ENCODE measurements at regions not wholly inside any gene's neighbourhood (a gene's known extent, or its start where the extent isn't known, plus 50 kb on each side); places are given as distances from the start of the nearest gene placed in this dataset.

- Mint-ChIP-seq H3K36me3 (ENCODE audit: low read depth) (no peaks in the 10 kb centered on the region), H3K27ac (no peak overlapping the region), H3K9me3 (peaks cover 3% of the 10 kb centered on the region), H3K4me1 (peaks cover 8% of the 10 kb centered on the region), H3K4me3 (no peak overlapping the region), H3K27me3 (ENCODE audit: low read depth, poor library complexity) (no peaks in the 10 kb centered on the region)
- TF ChIP-seq CTCF (IDR thresholded peaks at IDR 0.05) = no peak
- DNase-seq = no peak
Measured at GRCh38 chr10:59063491-59063890, 113.0 kb upstream of the PHYHIPL start.

GRCh38 chr10:59064080-59064692, 112.3 kb upstream of the PHYHIPL start:
- H3K4me1 Mint-ChIP-seq = peaks cover 8% of the 10 kb centered on the region
- no peak overlapping the region for H3K27ac Mint-ChIP-seq
- DNase-seq = no peak
- peaks cover 3% of the 10 kb centered on the region for H3K9me3 Mint-ChIP-seq
- no peak for TF ChIP-seq CTCF (IDR thresholded peaks at IDR 0.05)
- no peaks in the 10 kb centered on the region for H3K36me3 Mint-ChIP-seq (ENCODE audit: low read depth)
- no peak overlapping the region for H3K4me3 Mint-ChIP-seq
- no peaks in the 10 kb centered on the region for H3K27me3 Mint-ChIP-seq (ENCODE audit: low read depth, poor library complexity)

DNA sequence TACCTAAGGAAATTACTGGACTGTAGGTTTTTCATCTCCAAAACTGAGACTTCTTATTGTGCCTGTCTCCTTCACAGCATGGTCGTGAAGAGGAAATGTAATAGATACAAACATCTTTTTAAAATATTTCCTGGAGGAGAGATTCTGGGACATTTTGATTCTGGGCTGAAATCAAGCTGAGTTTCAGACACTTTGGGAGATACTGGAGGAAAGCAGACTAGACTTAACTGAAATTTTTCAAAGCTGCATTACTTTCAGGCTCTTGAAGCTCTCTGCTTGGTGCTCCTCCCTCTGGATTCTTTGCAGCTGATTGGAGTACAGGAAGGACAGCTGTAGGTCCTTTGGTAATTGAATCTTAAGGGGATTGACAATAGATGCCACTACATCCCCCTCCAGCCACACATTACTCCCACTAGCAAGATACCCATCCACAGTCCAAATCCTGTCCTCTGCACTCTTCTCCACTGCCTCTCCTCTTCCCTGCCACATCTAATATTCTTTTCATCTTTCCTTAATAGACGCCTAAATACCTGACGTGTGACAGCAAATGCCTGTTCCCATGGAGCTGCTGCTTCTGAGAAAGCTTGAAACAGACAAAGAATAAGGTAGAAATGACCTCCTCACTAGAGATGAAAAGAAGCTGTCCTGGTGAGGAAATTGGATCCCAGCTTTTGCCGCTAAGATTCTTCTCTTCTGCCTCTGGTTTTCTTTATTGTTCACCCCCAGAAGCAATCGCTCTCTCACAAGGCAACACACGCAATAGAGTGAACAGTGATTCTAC, 111.5 kb upstream of the PHYHIPL start:
- no peak for DNase-seq
- H3K27ac Mint-ChIP-seq = no peak overlapping the region
- H3K4me1 Mint-ChIP-seq = peaks cover 8% of the 10 kb centered on the region
- H3K4me3 Mint-ChIP-seq = no peak overlapping the region
- peaks cover 3% of the 10 kb centered on the region for H3K9me3 Mint-ChIP-seq
- H3K27me3 Mint-ChIP-seq (ENCODE audit: low read depth, poor library complexity) = no peaks in the 10 kb centered on the region
- H3K36me3 Mint-ChIP-seq (ENCODE audit: low read depth) = no peaks in the 10 kb centered on the region
- TF ChIP-seq CTCF (IDR thresholded peaks at IDR 0.05) = no peak

GRCh38 chr10:59068581-59069191, 107.8 kb upstream of the PHYHIPL start:
- Mint-ChIP-seq H3K9me3 (peaks cover 3% of the 10 kb centered on the region), H3K36me3 (ENCODE audit: low read depth) (no peaks in the 10 kb centered on the region), H3K27ac (no peak overlapping the region), H3K4me3 (no peak overlapping the region), H3K4me1 (peaks cover 8% of the 10 kb centered on the region), H3K27me3 (ENCODE audit: low read depth, poor library complexity) (peaks cover 5% of the 10 kb centered on the region)
- TF ChIP-seq CTCF (IDR thresholded peaks at IDR 0.05) = no peak
- DNase-seq = no peak

- no peak overlapping the region for H3K4me3 Mint-ChIP-seq
- H3K4me1 Mint-ChIP-seq = no peaks in the 10 kb centered on the region
- no peaks in the 10 kb centered on the region for H3K36me3 Mint-ChIP-seq (ENCODE audit: low read depth)
- peaks cover 5% of the 10 kb centered on the region for H3K27me3 Mint-ChIP-seq (ENCODE audit: low read depth, poor library complexity)
- H3K9me3 Mint-ChIP-seq = no peaks in the 10 kb centered on the region
- TF ChIP-seq CTCF (IDR thresholded peaks at IDR 0.05) = no peak
- no peak for DNase-seq
- H3K27ac Mint-ChIP-seq = no peak overlapping the region
Measured at GRCh38 chr10:59072038-59072437, 104.4 kb upstream of the PHYHIPL start.
